Neural cell (in vitro differentiated cells): ENCODE measurements at regions not wholly inside any gene's neighbourhood (a gene's known extent, or its start where the extent isn't known, plus 50 kb on each side); places are given as distances from the start of the nearest gene placed in this dataset.

Source experiments
- H2AFZ ChIP-seq: fragments of 200-600, 300-800 bp; sonication (generic), shearing (Covaris generic); 2 replicates; pipeline ENCODE4 v1.6.0; 2014; ENCODE audit warnings: low read depth, mild to moderate bottlenecking, antibody characterized with exemption, low read length, moderate library complexity
- H3F3A ChIP-seq: fragments of 200-600 bp; shearing (Covaris generic); 2 replicates; pipeline ENCODE4 v1.6.1; 2016; ENCODE audit warnings: mild to moderate bottlenecking, moderate library complexity, mixed read lengths, antibody characterized with exemption, low read length; ENCODE audit not compliant: insufficient read depth, poor library complexity, severe bottlenecking
- H3K27ac ChIP-seq: fragments of 200-600, 300-800 bp; sonication (generic), shearing (Covaris generic); 2 replicates; pipeline ENCODE4 v1.5.1; 2014; ENCODE audit warnings: mild to moderate bottlenecking, low read length, moderate library complexity
- H3K27me3 ChIP-seq: fragments of 300-800, 200-600 bp; sonication (generic), shearing (Covaris generic); 2 replicates; pipeline ENCODE4 v1.6.0; 2014; ENCODE audit warnings: mild to moderate bottlenecking, low read depth, low read length, moderate library complexity; ENCODE audit not compliant: insufficient read depth
- H3K36me3 ChIP-seq: fragments of 300-800, 200-600 bp; sonication (generic), shearing (Covaris generic); 2 replicates; pipeline ENCODE4 v1.5.1; 2014; ENCODE audit warnings: mild to moderate bottlenecking, antibody characterized with exemption, low read length, moderate library complexity; ENCODE audit not compliant: insufficient read depth
- H3K4me2 ChIP-seq: fragments of 300-800, 200-600 bp; sonication (generic), shearing (Covaris generic); 2 replicates; pipeline ENCODE4 v1.6.0; 2014; ENCODE audit warnings: mild to moderate bottlenecking, low read length
- H3K4me3 ChIP-seq: fragments of 300-800, 200-600 bp; sonication (generic), shearing (Covaris generic); 2 replicates; pipeline ENCODE4 v1.5.1; 2014; ENCODE audit warnings: mild to moderate bottlenecking, low read length, moderate library complexity
- H3K79me2 ChIP-seq: fragments of 200-600 bp; shearing (Covaris generic); replicated peaks from 2 replicates; pipeline ENCODE4 v1.6.0; 2014; ENCODE audit warnings: mild to moderate bottlenecking, low read length, moderate library complexity; ENCODE audit not compliant: insufficient read depth
- H3K9ac ChIP-seq: fragments of 300-800, 200-600 bp; sonication (generic), shearing (Covaris generic); 2 replicates; pipeline ENCODE4 v1.6.1; 2016; ENCODE audit warnings: mild to moderate bottlenecking, low read length, mixed read lengths
- H3K9me2 ChIP-seq: fragments of 200-600 bp; shearing (Covaris generic); 2 replicates; pipeline ENCODE4 v1.6.1; 2016; ENCODE audit warnings: mild to moderate bottlenecking, low read length, mixed read lengths; ENCODE audit not compliant: insufficient read depth
- H3K9me3 ChIP-seq: fragments of 200-600, 300-800 bp; sonication (generic), shearing (Covaris generic); 2 replicates; pipeline ENCODE4 v1.6.1; 2016; ENCODE audit warnings: mild to moderate bottlenecking, mixed run types, low read length, moderate library complexity, mixed read lengths
- H4K20me1 ChIP-seq: fragments of 200-600 bp; shearing (Covaris generic); 2 replicates; pipeline ENCODE4 v1.6.1; 2016; ENCODE audit warnings: mild to moderate bottlenecking, mixed run types; ENCODE audit not compliant: insufficient read depth
- CTCF ChIP-seq: fragments of 450-650 bp; IDR thresholded peaks from 2 replicates; pipeline ENCODE4 v1.5.1; 2014; ENCODE audit warnings: antibody characterized with exemption, mild to moderate bottlenecking, moderate library complexity; ENCODE audit not compliant: poor library complexity, severe bottlenecking
- EP300 ChIP-seq: fragments of 450-650 bp; conservative IDR thresholded peaks from 2 replicates; pipeline ENCODE4 v1.6.1; 2014; ENCODE audit warnings: antibody characterized with exemption, mild to moderate bottlenecking, moderate library complexity; ENCODE audit not compliant: poor library complexity, severe bottlenecking
- EZH2 ChIP-seq: fragments of 200-600, 300-800 bp; shearing (Covaris generic), sonication (generic); IDR thresholded peaks from 2 replicates; pipeline ENCODE4 v1.6.1; 2014; ENCODE audit warnings: antibody characterized with exemption, low read length, borderline replicate concordance, mild to moderate bottlenecking; ENCODE audit not compliant: insufficient read depth, poor library complexity, severe bottlenecking
- MXI1 ChIP-seq: fragments of 450-650 bp; conservative IDR thresholded peaks from 2 replicates; pipeline ENCODE4 v1.6.1; 2014; ENCODE audit warnings: antibody characterized with exemption, mild to moderate bottlenecking; ENCODE audit not compliant: poor library complexity, severe bottlenecking
- POLR2AphosphoS5 ChIP-seq: IDR thresholded peaks from 2 replicates; pipeline ENCODE4 v1.6.1; 2012
- RAD21 ChIP-seq: fragments of 450-650 bp; conservative IDR thresholded peaks from 2 replicates; pipeline ENCODE4 v1.6.1; 2014; ENCODE audit warnings: antibody characterized with exemption, mild to moderate bottlenecking, moderate library complexity
- SMC3 ChIP-seq: fragments of 450-650 bp; conservative IDR thresholded peaks from 2 replicates; pipeline ENCODE4 v1.6.1; 2014; ENCODE audit warnings: antibody characterized with exemption, mild to moderate bottlenecking, moderate library complexity; ENCODE audit not compliant: poor library complexity
- TAF1 ChIP-seq: IDR thresholded peaks from 2 replicates; pipeline ENCODE4 v1.6.1; 2012; ENCODE audit warnings: low read depth
- TF ChIP-seq, protein P1 (sequence below): IDR thresholded peaks from 2 replicates; pipeline ENCODE4 v1.6.1; 2012; ENCODE audit warnings: borderline replicate concordance

- Histone ChIP-seq H3K9me3 (no peaks in the 10 kb centered on the region), H4K20me1 (no peaks in the 10 kb centered on the region), H3K4me2 (no peak overlapping the region), H3K79me2 (no peaks in the 10 kb centered on the region), H3K4me3 (no peak overlapping the region), H3K27me3 (no peaks in the 10 kb centered on the region), H2AFZ (no peak overlapping the region), H3K9ac (no peak overlapping the region), H3F3A (no peaks in the 10 kb centered on the region), H3K36me3 (no peaks in the 10 kb centered on the region), H3K9me2 (no peaks in the 10 kb centered on the region), H3K27ac (no peak overlapping the region)
- TF ChIP-seq TAF1: no peak
- TF ChIP-seq CTCF: no peak
- no peak for TF ChIP-seq SMC3
- no peak for TF ChIP-seq MXI1
- TF ChIP-seq EP300: no peak
- no peak for TF ChIP-seq EZH2
- TF ChIP-seq RAD21: no peak
Measured at GRCh38 chr3:64895991-64896895, 208.4 kb upstream of the ADAMTS9 start.

DNA sequence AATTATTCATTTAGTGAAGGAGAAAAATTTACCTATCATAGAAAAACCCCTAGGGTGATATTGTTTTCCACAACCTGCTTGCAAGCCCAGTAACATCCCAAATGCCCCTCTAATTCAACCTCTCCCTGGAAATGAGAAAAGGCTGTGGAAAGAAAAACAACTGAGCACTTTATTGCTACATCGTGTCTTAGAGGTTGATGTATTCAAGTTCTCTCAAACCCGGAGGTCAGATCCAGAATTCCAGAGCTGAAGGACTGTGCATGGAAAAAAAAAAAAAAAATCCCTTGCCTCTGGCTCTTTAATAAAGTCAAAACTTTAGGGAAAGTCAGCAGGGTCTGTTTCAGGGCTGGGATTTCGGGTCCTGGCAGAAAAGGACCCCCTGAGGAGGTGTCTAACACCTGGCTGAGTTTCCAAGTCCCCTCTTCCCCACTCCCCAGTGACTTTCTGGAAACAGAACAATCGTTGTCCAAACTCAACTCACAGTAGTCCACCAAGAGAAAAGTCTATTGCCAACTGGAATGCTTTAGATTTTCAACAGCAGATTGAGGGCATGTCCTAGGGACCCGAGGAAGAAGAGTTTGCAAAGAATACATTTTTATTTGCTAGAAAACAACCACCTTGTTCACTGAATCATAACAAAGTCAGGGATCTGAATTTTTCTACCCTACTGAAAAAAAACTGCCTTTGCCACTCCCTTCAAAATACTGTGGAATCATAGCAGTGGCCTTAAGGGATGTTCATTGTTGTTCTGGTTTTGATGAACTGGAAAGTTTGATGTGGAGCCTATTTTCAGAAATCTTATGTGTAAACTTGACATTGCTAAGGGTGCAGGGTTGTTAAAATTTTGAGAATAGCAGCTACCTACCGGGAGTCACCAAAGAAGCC is 207.5 kb upstream of the ADAMTS9 start:
- Histone ChIP-seq H2AFZ (no peak overlapping the region), H3F3A (no peaks in the 10 kb centered on the region), H3K4me3 (no peak overlapping the region), H3K27ac (no peak overlapping the region), H3K27me3 (no peaks in the 10 kb centered on the region), H3K79me2 (no peaks in the 10 kb centered on the region), H4K20me1 (no peaks in the 10 kb centered on the region), H3K9me2 (no peaks in the 10 kb centered on the region), H3K36me3 (no peaks in the 10 kb centered on the region), H3K4me2 (no peak overlapping the region), H3K9ac (no peak overlapping the region), H3K9me3 (no peaks in the 10 kb centered on the region)
- TF ChIP-seq MXI1: no peak
- no peak for TF ChIP-seq EP300
- TF ChIP-seq POLR2AphosphoS5: no peak
- TF ChIP-seq SMC3: no peak
- no peak for TF ChIP-seq RAD21
- no peak for TF ChIP-seq CTCF
- TF ChIP-seq, protein P1, sequence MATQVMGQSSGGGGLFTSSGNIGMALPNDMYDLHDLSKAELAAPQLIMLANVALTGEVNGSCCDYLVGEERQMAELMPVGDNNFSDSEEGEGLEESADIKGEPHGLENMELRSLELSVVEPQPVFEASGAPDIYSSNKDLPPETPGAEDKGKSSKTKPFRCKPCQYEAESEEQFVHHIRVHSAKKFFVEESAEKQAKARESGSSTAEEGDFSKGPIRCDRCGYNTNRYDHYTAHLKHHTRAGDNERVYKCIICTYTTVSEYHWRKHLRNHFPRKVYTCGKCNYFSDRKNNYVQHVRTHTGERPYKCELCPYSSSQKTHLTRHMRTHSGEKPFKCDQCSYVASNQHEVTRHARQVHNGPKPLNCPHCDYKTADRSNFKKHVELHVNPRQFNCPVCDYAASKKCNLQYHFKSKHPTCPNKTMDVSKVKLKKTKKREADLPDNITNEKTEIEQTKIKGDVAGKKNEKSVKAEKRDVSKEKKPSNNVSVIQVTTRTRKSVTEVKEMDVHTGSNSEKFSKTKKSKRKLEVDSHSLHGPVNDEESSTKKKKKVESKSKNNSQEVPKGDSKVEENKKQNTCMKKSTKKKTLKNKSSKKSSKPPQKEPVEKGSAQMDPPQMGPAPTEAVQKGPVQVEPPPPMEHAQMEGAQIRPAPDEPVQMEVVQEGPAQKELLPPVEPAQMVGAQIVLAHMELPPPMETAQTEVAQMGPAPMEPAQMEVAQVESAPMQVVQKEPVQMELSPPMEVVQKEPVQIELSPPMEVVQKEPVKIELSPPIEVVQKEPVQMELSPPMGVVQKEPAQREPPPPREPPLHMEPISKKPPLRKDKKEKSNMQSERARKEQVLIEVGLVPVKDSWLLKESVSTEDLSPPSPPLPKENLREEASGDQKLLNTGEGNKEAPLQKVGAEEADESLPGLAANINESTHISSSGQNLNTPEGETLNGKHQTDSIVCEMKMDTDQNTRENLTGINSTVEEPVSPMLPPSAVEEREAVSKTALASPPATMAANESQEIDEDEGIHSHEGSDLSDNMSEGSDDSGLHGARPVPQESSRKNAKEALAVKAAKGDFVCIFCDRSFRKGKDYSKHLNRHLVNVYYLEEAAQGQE: no peak
